SK-N-SH (cell line): ENCODE measurements at regions not wholly inside any gene's neighbourhood (a gene's known extent, or its start where the extent isn't known, plus 50 kb on each side); places are given as distances from the start of the nearest gene placed in this dataset.

Source experiments
- CTCF ChIA-PET: fragments of 300-600, 350-600 bp; formaldehyde crosslinking; extraction: SDS; loops from one replicate; lab custom pipeline; 2021; lab: Yijun Ruan, JAX
- POLR2A ChIA-PET: fragments of 350-600 bp; sonication (Branson Sonifier 250); formaldehyde crosslinking; extraction: SDS; loops from one replicate; lab custom pipeline; 2020; ENCODE audit warnings: antibody characterized with exemption, inconsistent platforms; lab: Yijun Ruan, JAX
- DNase-seq: peaks from one replicate; pipeline ENCODE4 v3.0.0; 2012
- H2AFZ ChIP-seq: fragments of 200-600 bp; sonication (generic); 2 replicates; pipeline ENCODE4 v1.8.1; 2016; ENCODE audit warnings: antibody characterized with exemption, mild to moderate bottlenecking, low read depth
- H3F3A ChIP-seq: fragments of 200-600 bp; sonication (generic); replicated peaks from 2 replicates; pipeline ENCODE3; 2016; ENCODE audit warnings: antibody characterized with exemption, mild to moderate bottlenecking; ENCODE audit not compliant: insufficient read depth
- H3K27ac ChIP-seq, 2 experiments: fragments of 200-500 bp in 1 of 2; fragments of 200-600 bp in 1 of 2; sonication (Bioruptor generic) in 1 of 2; sonication (generic), shearing (Covaris generic) in 1 of 2; 2 replicates each; pipeline versions ENCODE4 v1.5.1 to v1.6.1; 2014 to 2016; ENCODE audit warnings: low read depth in 2 of 2, inconsistent platforms in 1 of 2, low read length in 1 of 2, mild to moderate bottlenecking in 1 of 2, mixed read lengths in 1 of 2
- H3K27me3 ChIP-seq: fragments of 200-600 bp; sonication (generic), shearing (Covaris generic); 2 replicates; pipeline ENCODE4 v1.6.1; 2016; ENCODE audit warnings: mixed run types; ENCODE audit not compliant: insufficient read depth
- H3K36me3 ChIP-seq, 2 experiments: fragments of 200-500 bp in 1 of 2; fragments of 200-600 bp in 1 of 2; sonication (Bioruptor generic) in 1 of 2; sonication (generic) in 1 of 2; replicated peaks in 1 of 2; 2 replicates each; pipeline versions ENCODE3 to v1.5.1; 2014 to 2016; ENCODE audit warnings: low read length in 1 of 2, mild to moderate bottlenecking in 1 of 2; ENCODE audit not compliant: insufficient read depth in 2 of 2, control insufficient read depth in 1 of 2
- H3K4me1 ChIP-seq, 2 experiments: fragments of 200-500 bp in 1 of 2; fragments of 200-600 bp in 1 of 2; sonication (Bioruptor generic) in 1 of 2; sonication (generic), shearing (Covaris generic) in 1 of 2; 2 replicates each; pipeline versions ENCODE4 v1.5.1 to v1.6.1; 2014 to 2016; ENCODE audit warnings: low read depth in 1 of 2, low read length in 1 of 2, mixed run types in 1 of 2; ENCODE audit not compliant: insufficient read depth in 2 of 2, control insufficient read depth in 1 of 2
- H3K4me2 ChIP-seq: fragments of 200-600 bp; sonication (generic), shearing (Covaris generic); 2 replicates; pipeline ENCODE4 v1.6.1; 2017; ENCODE audit warnings: mixed run types
- H3K4me3 ChIP-seq, 2 experiments: fragments of 200-500 bp in 1 of 2; fragments of 200-600 bp in 1 of 2; sonication (Bioruptor generic) in 1 of 2; sonication (generic), shearing (Covaris generic) in 1 of 2; 2 replicates each; pipeline versions ENCODE4 v1.5.1 to v1.8.1; 2014 to 2016; ENCODE audit warnings: low read depth in 2 of 2, inconsistent platforms in 1 of 2, low read length in 1 of 2, mild to moderate bottlenecking in 1 of 2, mixed read lengths in 1 of 2, moderate library complexity in 1 of 2
- H3K79me2 ChIP-seq: fragments of 200-600 bp; sonication (generic); 2 replicates; pipeline ENCODE4 v1.8.1; 2017; ENCODE audit warnings: mild to moderate bottlenecking; ENCODE audit not compliant: insufficient read depth
- H3K9ac ChIP-seq: fragments of 200-600 bp; sonication (generic); 2 replicates; pipeline ENCODE4 v1.6.1; 2017; ENCODE audit warnings: mixed run types
- H3K9me2 ChIP-seq: fragments of 200-600 bp; sonication (generic); 2 replicates; pipeline ENCODE4 v1.6.1; 2017; ENCODE audit warnings: mixed run types
- H3K9me3 ChIP-seq: fragments of 200-600 bp; sonication (generic); 2 replicates; pipeline ENCODE4 v1.6.1; 2017; ENCODE audit warnings: mixed run types, mild to moderate bottlenecking, moderate library complexity
- H4K20me1 ChIP-seq: fragments of 200-600 bp; sonication (generic); 2 replicates; pipeline ENCODE4 v1.6.1; 2017; ENCODE audit warnings: mild to moderate bottlenecking, mixed run types; ENCODE audit not compliant: insufficient read depth
- EP300 ChIP-seq, 2 experiments: IDR thresholded peaks; 2 replicates each; pipeline versions ENCODE4 v1.4.0 to v1.6.1; 2012; ENCODE audit warnings: borderline replicate concordance in 1 of 2, low read depth in 1 of 2, low read length in 1 of 2
- FOSL2 ChIP-seq: IDR thresholded peaks from 2 replicates; pipeline ENCODE4 v1.4.0; 2012; ENCODE audit warnings: low read depth, mild to moderate bottlenecking, moderate library complexity, borderline replicate concordance
- FOXM1 ChIP-seq: IDR thresholded peaks from 2 replicates; pipeline ENCODE4 v1.4.0; 2012; ENCODE audit warnings: low read depth, mild to moderate bottlenecking
- GABPA ChIP-seq: IDR thresholded peaks from 2 replicates; pipeline ENCODE4 v1.4.0; 2012; ENCODE audit warnings: low read depth, mild to moderate bottlenecking
- JUND ChIP-seq: IDR thresholded peaks from 2 replicates; pipeline ENCODE4 v1.4.0; 2012
- MEF2A ChIP-seq: IDR thresholded peaks from 2 replicates; pipeline ENCODE4 v1.4.0; 2012; ENCODE audit warnings: low read depth, borderline replicate concordance
- MXI1 ChIP-seq: IDR thresholded peaks from 2 replicates; pipeline ENCODE4 v1.6.1; 2012; ENCODE audit warnings: mild to moderate bottlenecking, low read depth, low read length, improper control_type of control experiment
- NFIC ChIP-seq: IDR thresholded peaks from 2 replicates; pipeline ENCODE4 v1.4.0; 2012; ENCODE audit warnings: borderline replicate concordance
- PBX3 ChIP-seq: IDR thresholded peaks from 2 replicates; pipeline ENCODE4; 2012
- POLR2AphosphoS5 ChIP-seq: IDR thresholded peaks from 2 replicates; pipeline ENCODE4 v1.6.1; 2012; ENCODE audit warnings: low read depth, low read length
- RAD21 ChIP-seq: IDR thresholded peaks from 2 replicates; pipeline ENCODE4 v1.6.1; 2012; ENCODE audit warnings: mild to moderate bottlenecking, low read length
- REST ChIP-seq: IDR thresholded peaks from 2 replicates; pipeline ENCODE4 v1.6.1; 2012; ENCODE audit warnings: mild to moderate bottlenecking, low read depth, low read length, moderate library complexity
- RXRA ChIP-seq: IDR thresholded peaks from 2 replicates; pipeline ENCODE4 v1.4.0; 2012; ENCODE audit warnings: low read depth, mild to moderate bottlenecking, borderline replicate concordance
- SIN3A ChIP-seq: IDR thresholded peaks from 2 replicates; pipeline ENCODE4 v1.6.1; 2012; ENCODE audit warnings: low read depth, mild to moderate bottlenecking, low read length, moderate library complexity, borderline replicate concordance
- TAF1 ChIP-seq: IDR thresholded peaks from 2 replicates; pipeline ENCODE4 v1.6.1; 2012; ENCODE audit warnings: low read depth, mild to moderate bottlenecking, low read length, moderate library complexity, borderline replicate concordance
- TCF12 ChIP-seq: IDR thresholded peaks from 2 replicates; pipeline ENCODE4 v1.4.0; 2012
- TEAD4 ChIP-seq: IDR thresholded peaks from 2 replicates; pipeline ENCODE4 v1.4.0; 2012; ENCODE audit warnings: mild to moderate bottlenecking, borderline replicate concordance; ENCODE audit not compliant: insufficient read depth
- USF1 ChIP-seq: IDR thresholded peaks from 2 replicates; pipeline ENCODE4 v1.4.0; 2012; ENCODE audit warnings: low read depth, borderline replicate concordance
- YY1 ChIP-seq: IDR thresholded peaks from 2 replicates; pipeline ENCODE4 v1.4.0; 2012; ENCODE audit warnings: low read depth, mild to moderate bottlenecking
- ZBTB33 ChIP-seq: IDR thresholded peaks from 2 replicates; pipeline ENCODE4 v1.4.0; 2012; ENCODE audit warnings: low read depth, borderline replicate concordance
- WGBS: methylation state at CpG from one replicate; pipeline ENCODE4 v1.1.6; 2017; ENCODE audit warnings: low lambda C conversion rate; 5-methylcytosine and 5-hydroxymethylcytosine counted together
- TF ChIP-seq, protein P1 (sequence below): fragments of 150-350 bp; IDR thresholded peaks from 2 replicates; pipeline ENCODE4 v1.6.1; 2017; ENCODE audit warnings: antibody characterized with exemption, low read length, low read depth, borderline replicate concordance
- TF ChIP-seq, protein P2 (sequence below): IDR thresholded peaks from 2 replicates; pipeline ENCODE4 v1.4.0; 2012; ENCODE audit warnings: low read depth

- no peak overlapping the region; the same call in 1 of the 2 replicates for H3K9ac ChIP-seq
- no peaks in the 10 kb centered on the region for H4K20me1 ChIP-seq
- H3K4me3 ChIP-seq = no peak overlapping the region
- ChIA-PET POLR2A (no interaction called here), CTCF (interaction anchor here (1.1 to 1.3 kb wide), 2 partner anchors 12 to 16 kb away, joined by 3 read pairs; no protein-coding TSS in a partner anchor)
- H3K27ac ChIP-seq = peak overlapping the region; percentile 78 to 80; a peak in 3 of 4 replicates
- no peak for DNase-seq
- H3K9me2 ChIP-seq = no peaks in the 10 kb centered on the region
- peaks cover 19% of the 10 kb centered on the region for H3F3A ChIP-seq
- no peaks in the 10 kb centered on the region for H3K27me3 ChIP-seq
- H3K9me3 ChIP-seq = no peaks in the 10 kb centered on the region
- WGBS = 16% methylated on average over 4 of the region's 4 CpGs
- H3K4me1 ChIP-seq = peaks cover 0 to 17% of the 10 kb centered on the region in 2 experiments; a peak in 3 of 4 replicates
- H3K79me2 ChIP-seq = no peaks in the 10 kb centered on the region; the same call in 1 of the 2 replicates
- TF ChIP-seq JUND = peak; percentile 97
- TF ChIP-seq EP300 (IDR thresholded peaks at IDR 0.05; ENCODE audit: borderline replicate concordance in 1 of 2, low read depth in 1 of 2, low read length in 1 of 2) = peak; percentile 65 to 97
- TF ChIP-seq MXI1 = no peak
- TF ChIP-seq USF1 = 0 out of 2 replicates have a peak, but pooled peaks have one; percentile 9
- TF ChIP-seq RXRA = peak; percentile 100
- TF ChIP-seq TCF12 = peak; percentile 99
- TF ChIP-seq MEF2A = peak; percentile 84; the same call in 1 of the 2 replicates
- TF ChIP-seq PBX3 = peak; percentile 96
- TF ChIP-seq REST = peak; percentile 55; the same call in 1 of the 2 replicates
- TF ChIP-seq TAF1 = no peak
- peak; percentile 77 for TF ChIP-seq POLR2AphosphoS5
- TF ChIP-seq, protein P1, sequence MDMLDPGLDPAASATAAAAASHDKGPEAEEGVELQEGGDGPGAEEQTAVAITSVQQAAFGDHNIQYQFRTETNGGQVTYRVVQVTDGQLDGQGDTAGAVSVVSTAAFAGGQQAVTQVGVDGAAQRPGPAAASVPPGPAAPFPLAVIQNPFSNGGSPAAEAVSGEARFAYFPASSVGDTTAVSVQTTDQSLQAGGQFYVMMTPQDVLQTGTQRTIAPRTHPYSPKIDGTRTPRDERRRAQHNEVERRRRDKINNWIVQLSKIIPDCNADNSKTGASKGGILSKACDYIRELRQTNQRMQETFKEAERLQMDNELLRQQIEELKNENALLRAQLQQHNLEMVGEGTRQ = no peak
- TF ChIP-seq TEAD4 = peak; percentile 98
- TF ChIP-seq GABPA = peak; percentile 16; the same call in 1 of the 2 replicates
- TF ChIP-seq, protein P2, sequence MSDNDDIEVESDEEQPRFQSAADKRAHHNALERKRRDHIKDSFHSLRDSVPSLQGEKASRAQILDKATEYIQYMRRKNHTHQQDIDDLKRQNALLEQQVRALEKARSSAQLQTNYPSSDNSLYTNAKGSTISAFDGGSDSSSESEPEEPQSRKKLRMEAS = peak; percentile 41; the same call in 1 of the 2 replicates
- peak; percentile 90 for TF ChIP-seq FOXM1
- peak; percentile 82; the same call in 1 of the 2 replicates for TF ChIP-seq ZBTB33
- no peak for TF ChIP-seq RAD21
- TF ChIP-seq SIN3A = no peak
- peak; percentile 87 for TF ChIP-seq YY1
- peak; percentile 97 for TF ChIP-seq NFIC
- peak; percentile 95 for TF ChIP-seq FOSL2
- no peaks in the 10 kb centered on the region for H3K36me3 ChIP-seq
- no peak overlapping the region for H2AFZ ChIP-seq
- H3K4me2 ChIP-seq = peak overlapping the region; percentile 9; the same call in 1 of the 2 replicates
Measured at GRCh38 chr13:34207334-34207733, 389.4 kb downstream of the RFC3 start.
